ENCODE measurements at regions not wholly inside any gene's neighbourhood (a gene's known extent, or its start where the extent isn't known, plus 50 kb on each side); places are given as distances from the start of the nearest gene placed in this dataset.

GRCh38 chr2:8364668-8365067 is 317.2 kb upstream of the ID2 start:
- CTCF ChIA-PET (ENCODE audit: low intra/inter-chr PET ratio), result no interaction called here
- H3K79me2 ChIP-seq (ENCODE audit: control insufficient read depth, insufficient read depth, low read length), result no peaks in the 10 kb centered on the region
- H2AFZ ChIP-seq (ENCODE audit: low read depth, low read length), result no peak overlapping the region
- no peaks in the 10 kb centered on the region for H3K4me1 ChIP-seq (replicated peaks in 1 of 2; ENCODE audit: control insufficient read depth in 2 of 2, insufficient read depth in 2 of 2, low read length in 2 of 2)
- no peak overlapping the region for H3K4me2 ChIP-seq (ENCODE audit: insufficient read depth, low read length)
- in situ Hi-C loops (cut with MboI) (no loop called here), intact Hi-C loops (cut with micrococcal nuclease) (no loop called here)
- no peaks in the 10 kb centered on the region for H3K9me3 ChIP-seq (replicated peaks; ENCODE audit: control insufficient read depth, insufficient read depth, low read depth, low read length)
- FAIRE-seq (no peak), DNase-seq (ENCODE audit: extremely low read depth in 1 of 4, low spot score in 3 of 4) (no peak), ATAC-seq (no peak)
- H3K27me3 ChIP-seq (ENCODE audit: control insufficient read depth in 2 of 2, insufficient read depth in 2 of 2, low read length in 2 of 2), result peaks cover 19 to 57% of the 10 kb centered on the region in 2 experiments
- H3K36me3 ChIP-seq (ENCODE audit: control insufficient read depth, insufficient read depth, low read length), result no peaks in the 10 kb centered on the region
- H3K9me1 ChIP-seq (ENCODE audit: control insufficient read depth, insufficient read depth, low read length), result no peaks in the 10 kb centered on the region
- no peak overlapping the region for H3K9ac ChIP-seq (ENCODE audit: insufficient read depth in 1 of 2, low read depth in 2 of 2, low read length in 2 of 2)
- WGBS (ENCODE audit: insufficient coverage, low coverage, missing lambda C conversion rate), result 0% methylated on average over 1 of the region's 1 CpG
- H3K4me3 ChIP-seq, result no peak overlapping the region
- POLR2A ChIA-PET, result no interaction called here
- no TSS peak for BruUV-seq (replicated peaks)
- H4K20me1 ChIP-seq (replicated peaks; ENCODE audit: control insufficient read depth, insufficient read depth, low read length), result no peaks in the 10 kb centered on the region
- H3K27ac ChIP-seq (ENCODE audit: extremely low read depth, low read depth, low read length), result no peak overlapping the region
- TF ChIP-seq SREBF2 (CRISPR knock-in tag; IDR thresholded peaks at IDR 0.05), result no peak
- no peak for TF ChIP-seq ESRRB (CRISPR knock-in tag; IDR thresholded peaks at IDR 0.05; ENCODE audit: borderline replicate concordance)
- TF ChIP-seq HOMEZ (CRISPR knock-in tag; IDR thresholded peaks at IDR 0.05), result no peak
- TF ChIP-seq TEAD4 (IDR thresholded peaks at IDR 0.05; ENCODE audit: low read length), result no peak
- TF ChIP-seq TEAD4 (CRISPR knock-in tag; IDR thresholded peaks at IDR 0.05; ENCODE audit: borderline replicate concordance), result no peak
- no peak for TF ChIP-seq ZC3H8 (IDR thresholded peaks at IDR 0.05)
- TF ChIP-seq ZFP36 (IDR thresholded peaks at IDR 0.05; ENCODE audit: low read depth, low read length, partially characterized antibody), result no peak
- no peak for TF ChIP-seq ZNF121 (CRISPR knock-in tag; conservative IDR thresholded peaks at IDR 0.05)
- TF ChIP-seq E2F5 (CRISPR knock-in tag; IDR thresholded peaks at IDR 0.05), result no peak
- no peak for TF ChIP-seq AFF4 (CRISPR knock-in tag; IDR thresholded peaks at IDR 0.05)
- no peak for TF ChIP-seq NR0B1 (IDR thresholded peaks at IDR 0.05; ENCODE audit: partially characterized antibody)
- no peak for TF ChIP-seq DPF2 (IDR thresholded peaks at IDR 0.05)
- no peak for TF ChIP-seq SRSF7 (optimal IDR thresholded peaks at IDR 0.05; ENCODE audit: low read depth, low read length)
- TF ChIP-seq DDX20 (tag; IDR thresholded peaks at IDR 0.05; ENCODE audit: low read depth), result no peak
- TF ChIP-seq XRCC5 (IDR thresholded peaks at IDR 0.05; ENCODE audit: low read depth, low read length), result no peak
- TF ChIP-seq KLF10 (CRISPR knock-in tag; IDR thresholded peaks at IDR 0.05), result no peak
- TF ChIP-seq BRD4 (IDR thresholded peaks at IDR 0.05), result no peak

All from K562 (cell line).